NCI-H82 treated with DMSO at 0.1 percent for 48 hours (cell line): ENCODE measurements at regions not wholly inside any gene's neighbourhood (a gene's known extent, or its start where the extent isn't known, plus 50 kb on each side); places are given as distances from the start of the nearest gene placed in this dataset.

Experiments used
- DNase-seq: peaks from one replicate; lab custom pipeline; 2025; ENCODE audit not compliant: unreplicated experiment; lab: John Stamatoyannopoulos, UW

DNA sequence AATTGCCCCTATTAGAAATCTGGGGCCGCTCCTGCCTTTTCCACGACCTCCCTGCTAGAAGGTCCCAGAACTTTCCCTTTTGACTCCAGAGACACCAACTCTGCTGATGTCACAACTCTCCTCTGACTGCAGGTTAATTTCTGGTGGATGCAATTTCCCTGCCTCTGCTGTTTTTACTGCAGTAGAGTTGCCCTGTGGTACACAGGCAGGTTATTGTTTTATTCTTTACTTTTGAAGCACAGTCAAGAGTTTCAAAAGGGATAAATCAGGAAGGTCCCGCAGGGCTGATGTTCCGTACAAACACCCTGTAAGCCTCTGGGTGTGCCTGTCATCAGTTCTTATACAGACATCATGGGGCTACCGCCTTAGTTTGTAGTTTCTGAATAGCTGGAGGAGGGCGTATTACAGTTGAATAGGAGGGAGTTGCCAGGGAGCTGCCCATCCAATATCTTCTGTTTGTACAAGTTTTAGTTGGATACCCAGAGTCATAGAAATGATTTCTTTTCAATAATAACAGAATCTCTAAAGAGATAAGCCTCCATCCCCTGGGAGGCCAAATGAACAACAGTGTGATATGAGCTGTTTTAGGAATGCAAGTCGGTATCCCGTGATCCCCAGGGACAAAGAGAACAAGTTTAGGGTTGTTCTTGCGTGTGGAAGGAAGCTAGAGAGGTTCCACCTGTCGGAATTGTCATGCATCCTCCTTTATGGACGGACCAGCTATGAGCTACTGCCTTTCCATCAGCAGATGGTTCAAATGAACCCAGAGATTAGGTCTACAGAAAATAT, 108.4 kb upstream of the COPS8 start:
- no peak for DNase-seq

DNA sequence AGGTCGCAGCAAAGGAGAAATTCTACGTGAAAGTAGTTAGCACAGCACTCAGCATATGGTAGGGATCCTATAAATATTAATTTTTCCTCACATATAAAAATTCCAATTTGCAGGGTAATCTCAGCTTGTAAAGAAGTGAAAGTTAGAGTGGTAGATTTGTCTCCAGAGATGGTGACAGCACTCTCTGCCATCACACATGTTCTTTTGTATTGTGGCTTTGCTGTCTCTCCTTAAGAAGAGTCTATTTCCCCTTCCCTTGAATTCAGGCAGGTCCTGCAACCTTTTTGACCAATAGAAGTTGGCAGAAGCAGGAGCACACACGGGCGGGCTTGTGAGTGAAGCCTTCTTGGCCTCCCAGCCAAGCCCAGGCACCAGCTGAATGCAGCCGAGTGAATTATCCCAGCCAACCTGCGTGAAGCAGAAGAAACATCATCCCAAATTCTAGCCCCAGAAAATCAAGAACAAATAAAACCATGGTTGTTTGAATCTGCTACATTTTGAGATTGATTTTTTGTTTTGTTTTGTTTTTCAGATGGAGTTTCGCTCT, 107.8 kb upstream of the COPS8 start:
- DNase-seq: no peak

DNA sequence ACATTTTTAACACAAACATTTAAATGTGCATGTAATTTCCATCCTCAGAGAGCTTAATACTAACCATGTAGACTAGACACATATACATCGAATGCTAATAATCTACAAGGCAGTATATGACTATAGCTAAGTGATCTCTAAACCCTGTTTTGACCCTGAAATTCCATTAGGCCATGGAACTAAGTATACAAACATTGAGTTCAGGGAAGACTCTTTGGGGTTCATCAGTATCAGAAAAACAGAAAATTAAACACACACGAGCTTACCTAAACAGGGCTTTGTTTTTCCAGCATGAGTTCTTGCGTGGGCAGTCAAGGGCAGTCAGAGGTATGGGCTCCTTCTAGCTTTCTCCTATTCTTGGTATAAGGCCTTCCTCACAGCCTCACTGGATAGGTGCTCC, 106.0 kb upstream of the COPS8 start:
- no peak for DNase-seq

DNA sequence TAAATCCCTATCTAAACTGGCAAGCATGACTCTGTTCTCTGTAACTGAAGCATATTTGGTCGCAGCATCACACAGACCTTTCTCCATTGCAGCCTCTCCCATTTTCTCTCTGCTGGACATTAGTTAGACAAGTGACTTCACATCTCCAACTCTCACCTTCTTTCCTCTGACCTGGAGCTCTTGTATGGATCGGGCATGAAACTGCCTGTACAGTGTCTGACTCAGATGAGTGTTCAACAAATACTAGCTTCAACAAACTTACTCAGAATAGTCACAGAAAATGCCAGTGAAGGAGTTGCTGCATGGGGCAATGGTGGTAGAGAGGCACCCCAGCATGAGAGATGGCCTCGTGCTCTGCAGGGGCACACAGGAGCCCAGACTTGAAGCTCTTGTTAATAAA, 104.7 kb upstream of the COPS8 start:
- no peak for DNase-seq

DNA sequence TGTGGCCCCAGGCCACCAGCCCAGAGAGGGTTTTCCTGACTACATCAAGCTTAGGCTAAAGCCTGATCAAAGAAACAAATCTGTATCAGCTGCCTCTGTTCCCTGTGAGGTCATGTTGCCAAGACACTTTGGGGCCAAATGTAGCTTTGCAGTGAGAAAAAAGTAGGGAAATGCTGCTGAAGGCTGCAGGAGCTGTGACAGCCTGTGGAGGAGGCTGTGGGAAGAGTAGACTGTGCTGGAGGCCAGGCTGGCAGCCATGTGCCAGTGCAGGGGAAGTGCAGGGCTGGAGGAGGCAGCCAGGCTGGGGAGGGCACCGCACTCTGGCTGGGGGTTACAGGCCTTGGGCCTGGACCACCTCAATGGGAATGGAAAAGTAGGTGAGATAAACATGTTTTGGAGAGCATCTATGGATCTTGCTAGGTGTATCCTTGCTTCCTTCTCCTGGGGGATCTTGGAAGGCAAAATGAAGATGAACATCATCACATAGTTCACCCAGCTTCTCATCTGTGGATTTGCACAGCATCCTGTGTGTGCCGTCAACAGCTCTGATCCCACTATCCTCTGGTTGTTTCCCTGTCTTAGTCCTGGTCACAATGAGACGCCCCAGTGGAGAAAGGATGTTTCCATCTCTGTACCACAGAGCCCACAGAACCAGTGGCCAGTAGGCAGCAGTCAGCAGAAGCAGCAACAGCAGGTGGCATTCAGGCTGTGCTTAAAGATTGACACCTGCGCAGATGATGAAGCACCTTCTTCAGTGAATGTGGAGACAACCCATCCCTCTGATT, 103.8 kb upstream of the COPS8 start:
- no peak for DNase-seq

DNA sequence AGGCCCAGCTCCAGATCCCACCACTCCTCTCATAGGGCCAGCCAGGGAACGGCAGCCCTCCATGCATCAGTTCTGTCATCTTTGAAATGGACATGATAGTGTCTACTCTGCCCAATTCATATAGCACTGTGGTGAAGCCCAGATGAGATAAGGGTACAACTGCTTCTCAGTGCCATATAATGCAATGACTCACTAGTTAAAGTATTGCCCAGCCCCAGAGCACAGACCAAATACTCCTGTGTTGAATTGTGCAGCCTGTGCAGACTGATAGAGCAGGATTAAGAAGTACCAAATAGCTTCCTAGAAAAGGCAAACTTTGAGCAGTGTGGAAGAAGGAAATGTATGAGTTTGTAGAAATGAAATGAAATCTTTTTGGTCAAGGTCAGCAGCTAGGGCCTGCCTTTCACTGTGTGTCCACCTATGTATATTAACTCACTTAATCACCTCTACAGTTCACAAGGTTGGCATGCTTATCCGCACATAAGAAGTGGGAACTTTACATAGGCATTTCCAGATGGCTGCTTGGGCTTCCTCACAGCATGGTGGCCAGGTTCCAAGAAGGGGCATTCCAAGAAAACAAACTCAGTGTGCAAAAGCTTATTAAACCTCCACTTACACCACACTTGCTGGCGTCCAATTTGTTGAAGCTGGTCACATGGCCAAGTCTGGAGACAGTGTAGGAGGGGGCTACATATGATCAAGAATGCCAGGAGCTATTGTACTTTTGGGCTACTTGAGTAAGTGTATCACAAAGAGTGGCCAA, 102.8 kb upstream of the COPS8 start:
- DNase-seq: no peak

DNA sequence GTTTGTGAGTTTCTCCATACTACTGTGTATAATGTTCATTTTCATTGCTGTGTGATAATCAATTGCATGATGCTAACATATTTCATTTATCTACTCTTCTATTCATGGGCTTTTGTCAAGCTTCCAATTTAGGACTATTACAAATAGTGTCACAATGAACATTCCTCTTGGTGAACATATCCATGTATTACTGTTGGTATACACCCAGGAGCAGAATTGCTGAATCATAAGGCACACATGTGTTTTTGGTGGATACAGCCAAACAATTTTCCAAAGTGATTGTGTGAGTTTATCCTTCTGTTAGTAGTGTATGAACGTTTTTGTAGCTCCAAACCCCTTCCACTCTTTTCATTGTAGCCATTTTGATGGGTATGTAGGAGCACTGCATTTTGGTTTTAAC, 101.6 kb upstream of the COPS8 start:
- no peak for DNase-seq

DNA sequence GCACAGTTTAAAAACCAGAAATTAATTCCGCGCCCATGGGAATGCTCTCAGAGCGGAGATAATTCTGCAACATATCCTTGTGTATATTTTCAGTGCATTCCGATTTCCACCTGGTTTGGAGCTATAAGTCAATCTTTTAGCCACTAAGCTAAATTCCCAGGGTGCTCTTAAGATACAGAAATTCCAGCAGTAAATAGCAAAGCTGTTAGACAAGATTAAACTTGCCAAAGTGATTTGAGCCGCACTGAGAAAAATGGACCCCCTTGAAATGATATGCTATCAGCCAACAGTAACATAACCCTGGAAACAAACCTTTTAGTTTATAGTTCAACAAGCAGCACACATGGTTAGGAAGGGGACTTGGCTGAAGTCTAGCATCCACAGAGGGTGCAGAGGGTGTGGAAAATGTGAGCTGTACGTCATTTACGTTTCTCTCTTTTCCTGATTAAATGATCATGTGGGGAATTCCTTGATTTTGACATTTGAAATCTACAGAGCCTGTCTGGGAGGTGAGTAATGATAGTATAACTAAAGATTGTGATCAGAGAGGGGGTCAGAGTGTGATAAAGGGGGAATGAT, 99.8 kb upstream of the COPS8 start:
- DNase-seq: no peak

DNA sequence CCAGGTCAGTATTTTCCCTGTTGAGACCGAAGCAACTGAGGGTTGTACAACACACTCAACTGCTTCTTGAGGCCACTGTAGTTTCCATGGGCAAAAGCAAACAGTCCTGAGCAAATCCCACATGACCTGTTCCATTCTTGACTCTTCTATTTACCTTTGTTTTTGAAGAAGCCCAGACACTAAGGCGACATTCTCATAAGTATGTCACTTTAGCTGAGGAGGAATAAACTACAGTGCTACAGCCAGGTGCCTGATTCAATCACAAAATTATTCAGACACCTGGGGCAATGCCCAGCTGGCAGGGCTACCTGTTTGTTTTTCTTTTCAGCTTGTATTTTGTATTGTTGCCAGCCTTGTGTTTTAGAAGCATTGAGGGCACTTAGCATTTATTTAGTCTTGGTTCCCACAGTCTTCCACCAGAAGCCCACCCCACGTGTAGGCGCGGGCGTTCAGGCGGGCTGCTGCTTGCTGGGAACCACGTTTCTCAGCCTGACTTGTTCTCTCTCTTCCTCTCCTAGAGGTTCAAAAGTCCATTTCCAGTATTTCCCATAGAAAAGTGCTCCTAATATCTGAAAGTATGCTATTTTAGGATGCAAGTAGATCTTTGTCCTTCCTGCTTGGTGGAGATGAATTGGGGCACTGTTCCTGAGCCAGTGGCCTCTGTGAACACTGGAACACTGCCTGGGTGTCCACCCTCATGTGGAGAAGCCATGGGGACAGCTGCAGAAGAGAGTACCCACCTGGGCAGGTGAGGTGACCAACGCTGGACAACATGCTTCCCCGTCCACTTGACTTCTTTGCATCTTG, 99.0 kb upstream of the COPS8 start:
- DNase-seq: no peak

DNA sequence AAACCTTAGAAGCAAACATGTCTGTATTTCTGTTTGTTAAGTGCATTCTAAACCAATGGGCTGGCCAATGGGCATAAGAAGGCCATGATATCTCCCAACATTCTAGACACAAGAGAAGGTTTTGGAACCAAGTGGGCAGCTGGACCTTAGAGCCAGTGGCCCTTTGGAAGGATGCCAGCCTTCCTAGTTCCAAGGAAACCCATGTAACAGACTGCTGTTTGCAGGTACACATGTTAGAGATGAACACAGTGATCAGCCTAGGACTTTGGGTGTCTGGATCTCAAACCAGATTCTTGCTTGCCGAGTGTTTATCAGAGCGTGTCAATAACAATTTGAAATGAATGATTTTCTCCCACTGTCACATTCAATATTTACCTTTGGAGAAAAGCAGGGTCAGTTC, 97.5 kb upstream of the COPS8 start:
- no peak for DNase-seq

DNA sequence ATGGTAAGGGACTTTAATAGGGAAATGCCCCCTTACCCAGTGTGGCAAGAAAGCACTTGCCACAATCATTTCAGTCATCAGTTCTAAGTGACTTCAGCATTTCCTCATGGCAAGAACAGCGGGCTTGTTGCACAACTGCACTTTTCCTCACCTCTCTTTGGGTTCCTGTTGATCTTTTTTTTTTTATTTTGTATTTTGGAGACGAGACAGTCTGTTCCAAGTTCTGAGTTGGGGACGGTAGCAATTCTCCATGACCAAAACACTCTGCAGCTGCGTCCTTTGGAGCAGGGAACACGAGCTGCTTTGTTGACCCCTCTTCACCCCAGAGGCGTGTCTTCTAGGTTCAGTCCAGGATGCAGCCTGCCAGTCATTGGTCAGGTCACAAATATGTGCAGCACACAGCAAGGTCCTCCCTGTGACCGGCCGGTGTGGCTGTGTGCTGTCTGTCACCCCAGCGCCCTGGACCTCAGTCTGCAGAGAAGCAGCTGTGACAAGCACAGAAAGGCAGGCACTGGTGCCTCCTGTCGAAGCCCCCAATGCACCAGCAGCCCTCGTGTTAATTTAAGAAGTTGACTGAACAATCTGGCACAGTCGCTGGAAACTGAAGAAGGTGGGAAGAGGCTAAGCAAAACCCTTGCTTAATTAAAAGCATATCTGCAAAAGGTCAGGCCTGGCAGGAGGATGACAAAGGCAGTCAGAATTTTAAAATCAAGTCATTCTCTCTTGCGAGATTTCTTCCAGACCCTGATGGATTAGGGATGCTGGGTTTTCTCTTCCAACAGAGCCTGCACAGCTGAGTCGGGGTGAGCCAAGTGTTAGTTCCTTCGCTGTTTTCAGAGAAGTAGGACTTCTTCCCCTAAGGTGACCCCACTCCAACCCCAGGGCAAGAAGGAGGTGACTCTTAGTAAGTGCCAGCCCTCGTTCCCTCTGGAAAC, 96.7 kb upstream of the COPS8 start:
- DNase-seq: no peak

DNA sequence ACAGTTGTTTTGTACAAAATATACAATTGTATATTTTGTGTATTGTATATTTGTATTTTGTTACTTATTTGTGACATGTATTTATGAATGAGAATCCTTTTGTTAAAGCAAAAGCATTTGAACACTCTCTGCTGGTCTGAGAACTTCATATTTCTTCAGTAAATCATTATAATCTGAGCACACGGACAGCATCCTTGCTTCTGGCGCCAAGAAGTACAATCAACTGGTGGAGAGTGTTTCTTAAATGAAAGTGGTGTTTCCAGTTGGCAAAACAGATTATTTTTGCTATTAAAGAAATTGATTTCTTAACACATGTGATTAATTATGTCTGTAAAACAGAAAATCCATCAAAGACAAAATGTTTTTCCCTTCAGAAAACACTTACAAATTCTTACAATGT, 95.1 kb upstream of the COPS8 start:
- DNase-seq: no peak

DNA sequence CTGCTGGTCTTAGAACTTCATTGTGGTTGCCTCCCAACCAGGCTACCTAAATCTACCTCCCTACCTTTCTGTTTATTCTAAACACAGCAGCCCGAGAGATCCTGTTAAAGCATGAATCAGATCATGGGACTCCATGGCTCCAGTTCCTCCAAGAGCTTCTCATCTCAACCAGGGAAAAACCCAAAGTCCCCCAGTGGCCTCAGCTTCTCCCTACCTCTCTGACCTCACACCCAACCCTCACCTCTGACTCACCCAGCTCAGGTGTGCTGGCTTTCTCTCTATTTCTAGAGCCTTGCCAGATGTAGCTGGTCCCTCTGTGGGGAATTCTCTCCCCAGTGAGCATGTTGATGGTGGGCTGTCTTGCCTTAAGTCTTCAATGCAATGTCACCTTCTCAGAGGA, 93.8 kb upstream of the COPS8 start:
- DNase-seq: no peak

DNA sequence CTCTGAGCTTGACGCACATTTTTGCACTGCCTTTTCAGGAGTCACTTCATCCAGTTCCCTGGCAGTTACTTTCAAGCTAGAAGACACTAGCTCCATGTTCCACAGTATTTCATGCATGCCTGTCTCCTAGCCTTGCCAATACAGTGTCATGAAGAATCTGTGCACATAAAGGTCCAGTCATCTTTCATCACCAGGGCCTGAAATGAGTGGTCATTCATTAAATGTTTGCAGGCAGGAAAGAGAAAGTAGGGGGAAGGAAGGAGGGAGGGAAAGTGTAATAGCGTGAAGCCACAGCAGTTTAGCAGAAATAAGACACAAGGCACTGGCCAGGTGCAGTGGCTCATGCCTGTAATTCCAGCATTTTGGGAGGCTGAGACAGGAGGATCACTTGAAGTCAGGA, 92.4 kb upstream of the COPS8 start:
- no peak for DNase-seq

DNA sequence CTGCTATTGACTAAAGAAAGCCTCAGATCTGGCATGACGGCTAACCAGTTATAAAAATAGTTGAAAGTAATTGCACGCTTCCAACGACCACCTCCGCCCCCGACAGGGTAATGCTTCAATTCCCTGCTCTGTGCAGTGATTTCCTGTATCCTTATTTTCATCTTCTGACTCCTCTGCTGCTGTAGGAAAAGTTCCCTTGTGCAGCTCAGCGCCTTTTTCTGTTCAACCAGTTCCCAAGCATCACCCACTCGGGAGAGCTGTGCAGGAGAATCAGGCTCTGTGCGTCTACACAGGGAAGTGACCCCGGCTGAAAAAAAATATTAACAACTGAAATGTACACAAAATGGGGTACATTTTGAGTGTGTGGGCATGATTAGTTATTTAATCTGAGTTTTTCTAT, 91.3 kb upstream of the COPS8 start:
- DNase-seq: no peak

DNA sequence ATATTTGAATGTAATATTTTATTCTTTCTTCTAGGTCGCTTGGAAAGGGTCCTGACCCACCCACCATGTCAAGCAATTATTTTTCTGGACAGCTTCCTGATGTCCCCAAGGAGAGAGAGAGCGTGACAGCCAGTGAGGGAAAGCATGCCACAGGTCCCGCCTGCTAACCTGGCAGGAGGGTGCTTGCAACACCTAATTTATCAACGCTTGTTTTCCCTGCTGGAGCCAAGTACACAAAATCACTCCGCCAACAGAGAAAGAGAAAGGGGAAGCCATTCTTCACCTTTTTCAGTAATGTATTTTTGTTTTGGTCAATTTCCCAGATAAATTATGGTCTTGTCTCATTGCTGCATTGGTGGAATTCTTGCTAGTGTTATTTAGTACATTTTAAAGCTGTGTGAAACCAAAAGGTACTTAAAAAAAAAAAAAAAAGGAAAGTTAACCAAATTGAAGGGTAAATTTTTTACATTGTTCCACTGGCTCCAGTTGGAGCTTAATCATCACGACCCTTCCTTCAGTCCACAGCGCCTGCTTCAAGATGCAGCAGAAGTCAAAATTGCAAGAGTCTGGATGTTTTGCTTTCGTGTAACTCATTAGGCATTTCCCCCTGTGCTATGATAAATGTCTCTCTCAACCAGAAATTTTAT, 88.5 kb upstream of the COPS8 start:
- DNase-seq: no peak

DNA sequence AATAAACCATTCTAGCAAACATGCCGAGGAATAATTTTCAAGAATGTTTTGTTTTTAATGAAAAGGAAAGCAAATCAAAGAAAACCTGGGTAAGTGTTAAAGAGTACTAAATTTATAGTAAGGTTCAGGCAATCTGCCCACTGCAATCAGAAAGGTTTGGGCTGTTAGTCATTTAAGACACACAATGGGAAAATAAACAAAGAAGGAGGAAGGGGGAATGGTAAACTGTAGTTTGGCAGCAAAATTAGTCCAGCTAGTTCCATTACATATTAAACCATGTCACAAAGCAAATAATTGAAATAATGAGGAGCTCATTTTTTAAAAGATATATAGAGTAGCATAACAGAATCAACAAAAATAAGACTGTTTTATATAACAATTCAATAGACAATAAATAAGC, 87.5 kb upstream of the COPS8 start:
- no peak for DNase-seq

DNA sequence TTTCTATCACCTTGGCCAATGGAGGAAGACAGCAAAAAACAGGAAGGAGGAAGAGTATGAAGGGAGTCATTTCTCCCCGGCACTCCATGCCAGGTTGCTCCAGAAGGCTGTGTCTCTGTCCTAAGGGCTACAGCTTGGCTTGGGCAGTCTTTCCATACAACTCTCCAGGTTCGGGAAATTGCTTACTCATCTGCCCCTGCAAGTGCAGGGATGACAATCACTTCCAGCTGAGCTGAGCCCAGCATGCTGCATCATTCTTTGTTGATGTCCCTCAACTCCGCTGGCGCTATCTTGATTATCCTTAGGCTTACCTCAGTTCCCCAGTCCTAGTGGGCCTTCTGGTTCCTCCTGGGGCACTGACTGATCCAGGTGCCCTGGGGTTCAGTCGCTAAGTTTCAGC, 86.9 kb upstream of the COPS8 start:
- DNase-seq: no peak

DNA sequence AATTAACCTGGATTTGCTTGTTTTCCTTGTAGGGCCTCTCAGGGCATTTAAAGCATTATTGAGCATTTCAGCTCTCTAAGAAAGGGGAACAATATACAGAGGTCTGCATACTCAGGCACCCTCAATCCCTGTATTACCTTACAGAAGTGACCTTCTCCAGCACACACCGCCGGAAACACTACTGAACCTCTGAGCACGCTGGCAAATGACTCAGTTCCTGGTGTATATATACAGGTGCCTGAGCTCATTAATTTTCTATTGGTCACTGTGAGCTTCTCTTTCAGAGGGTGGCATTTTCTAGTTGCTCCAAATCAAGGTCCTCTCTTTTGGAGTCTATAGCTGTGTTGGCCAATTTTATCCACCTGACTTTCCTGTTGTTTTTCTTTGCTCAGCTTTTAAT, 85.2 kb upstream of the COPS8 start:
- DNase-seq: no peak
